Fibroblast of lung (primary cell): ENCODE measurements at regions not wholly inside any gene's neighbourhood (a gene's known extent, or its start where the extent isn't known, plus 50 kb on each side); places are given as distances from the start of the nearest gene placed in this dataset.

ENCODE experiments used
- EZH2 ChIP-seq: IDR thresholded peaks from 2 replicates; pipeline ENCODE4 v1.5.1; 2012; ENCODE audit warnings: low read length, control low read depth, mild to moderate bottlenecking; ENCODE audit errors: missing control alignments
- TF ChIP-seq, protein P1 (sequence below), 2 donors: IDR thresholded peaks in 1 of 2; conservative IDR thresholded peaks in 1 of 2; 1 replicate in 1 of 2; 2 replicates in 1 of 2; pipeline ENCODE4 v1.5.1; 2011 to 2012; ENCODE audit warnings: low read length in 2 of 2, control low read depth in 1 of 2, inconsistent platforms in 1 of 2, low read depth in 1 of 2, mild to moderate bottlenecking in 1 of 2

DNA sequence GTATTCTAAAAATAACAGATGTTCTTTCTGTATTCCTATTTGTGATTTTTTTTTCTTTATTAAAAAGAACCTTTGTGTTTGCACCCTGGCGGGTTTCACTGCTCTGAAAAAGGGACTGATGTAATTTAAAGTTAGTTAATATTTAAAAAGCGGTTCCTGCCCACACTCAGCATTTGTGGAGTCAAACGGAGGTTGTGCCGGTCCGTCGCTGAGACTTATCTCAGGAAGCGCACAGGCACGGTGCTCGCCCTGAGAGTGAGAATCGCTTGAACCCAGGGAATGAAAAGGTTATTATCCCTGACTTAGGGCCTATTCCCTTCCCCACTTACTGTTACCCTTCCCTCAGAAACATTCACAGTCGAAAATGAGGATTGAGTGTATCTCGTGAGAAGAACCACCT, 366.7 kb downstream of the THBS2 start:
- TF ChIP-seq, protein P1, sequence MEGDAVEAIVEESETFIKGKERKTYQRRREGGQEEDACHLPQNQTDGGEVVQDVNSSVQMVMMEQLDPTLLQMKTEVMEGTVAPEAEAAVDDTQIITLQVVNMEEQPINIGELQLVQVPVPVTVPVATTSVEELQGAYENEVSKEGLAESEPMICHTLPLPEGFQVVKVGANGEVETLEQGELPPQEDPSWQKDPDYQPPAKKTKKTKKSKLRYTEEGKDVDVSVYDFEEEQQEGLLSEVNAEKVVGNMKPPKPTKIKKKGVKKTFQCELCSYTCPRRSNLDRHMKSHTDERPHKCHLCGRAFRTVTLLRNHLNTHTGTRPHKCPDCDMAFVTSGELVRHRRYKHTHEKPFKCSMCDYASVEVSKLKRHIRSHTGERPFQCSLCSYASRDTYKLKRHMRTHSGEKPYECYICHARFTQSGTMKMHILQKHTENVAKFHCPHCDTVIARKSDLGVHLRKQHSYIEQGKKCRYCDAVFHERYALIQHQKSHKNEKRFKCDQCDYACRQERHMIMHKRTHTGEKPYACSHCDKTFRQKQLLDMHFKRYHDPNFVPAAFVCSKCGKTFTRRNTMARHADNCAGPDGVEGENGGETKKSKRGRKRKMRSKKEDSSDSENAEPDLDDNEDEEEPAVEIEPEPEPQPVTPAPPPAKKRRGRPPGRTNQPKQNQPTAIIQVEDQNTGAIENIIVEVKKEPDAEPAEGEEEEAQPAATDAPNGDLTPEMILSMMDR (conservative IDR thresholded peaks at IDR 0.05 in 1 of 2, IDR thresholded peaks at IDR 0.05 in 1 of 2; ENCODE audit: low read depth in 1 of 2, low read length in 2 of 2), result no peak
- no peak for TF ChIP-seq EZH2
